ENCODE measurements at regions not wholly inside any gene's neighbourhood (a gene's known extent, or its start where the extent isn't known, plus 50 kb on each side); places are given as distances from the start of the nearest gene placed in this dataset.

GRCh38 chr18:7169601-7170000 lies 52.0 kb upstream of the LAMA1 start:
- H4K20me1 ChIP-seq (ENCODE audit: insufficient read depth, low read length), result no peaks in the 10 kb centered on the region
- no peak overlapping the region for H3K4me2 ChIP-seq (ENCODE audit: low read depth, low read length)
- H3K79me2 ChIP-seq (ENCODE audit: insufficient read depth, low read length), result no peaks in the 10 kb centered on the region
- no peak for FAIRE-seq
- H3K9me3 ChIP-seq (ENCODE audit: low read length), result no peaks in the 10 kb centered on the region
- no peak overlapping the region for H3K9ac ChIP-seq (ENCODE audit: insufficient read depth, low read depth, low read length)
- ChIA-PET CTCF (ENCODE audit: low intra/inter-chr PET ratio, low total read pairs) (no interaction called here), POLR2A (no interaction called here)
- peaks cover 0 to 7% of the 10 kb centered on the region in 2 experiments; a peak in 2 of 5 replicates for H3K27me3 ChIP-seq (ENCODE audit: control insufficient read depth in 1 of 2, insufficient read depth in 2 of 2, low read length in 2 of 2)
- H2AFZ ChIP-seq (ENCODE audit: low read length), result no peak overlapping the region
- H3K4me3 ChIP-seq (replicated peaks in 1 of 3; ENCODE audit: insufficient read depth in 1 of 3, low read depth in 2 of 3, low read length in 3 of 3), result no peak overlapping the region
- intact Hi-C loops (cut with micrococcal nuclease; ENCODE audit: unreplicated experiment) (no loop called here), in situ Hi-C loops (cut with HindIII; ENCODE audit: extremely low pct_ligation_motif_present, low pct_unique_long_range_greater_than_20kb) (loop anchor here (25.0 kb wide), 1 partner anchor 132 kb away; no protein-coding TSS in a partner anchor)
- BruUV-seq (replicated peaks), result no TSS peak
- H3K4me1 ChIP-seq (ENCODE audit: insufficient read depth, low read length), result no peaks in the 10 kb centered on the region
- WGBS (ENCODE audit: low lambda C conversion rate), result 70% methylated on average over 2 of the region's 11 CpGs
- DNase-seq (ENCODE audit: low spot score), result no peak
- H3K27ac ChIP-seq (ENCODE audit: extremely low read length, insufficient read depth, low read length), result no peak overlapping the region
- ATAC-seq, result no peak
- no peaks in the 10 kb centered on the region for H3K36me3 ChIP-seq (replicated peaks in 1 of 2; ENCODE audit: control insufficient read depth in 1 of 2, insufficient read depth in 2 of 2, low read length in 2 of 2)
- TF ChIP-seq CHCHD3 (CRISPR knock-in tag; IDR thresholded peaks at IDR 0.05) (no peak), ZNF747 (CRISPR knock-in tag; IDR thresholded peaks at IDR 0.05; ENCODE audit: borderline replicate concordance) (no peak), IRF9 (CRISPR knock-in tag; IDR thresholded peaks at IDR 0.05; ENCODE audit: borderline replicate concordance) (no peak), ZNF709 (CRISPR knock-in tag; IDR thresholded peaks at IDR 0.05) (no peak), HNF4G (IDR thresholded peaks at IDR 0.05; ENCODE audit: borderline replicate concordance, low read depth, low read length) (no peak), HNF4G (CRISPR knock-in tag; IDR thresholded peaks at IDR 0.05; ENCODE audit: borderline replicate concordance, low read depth) (no peak), ZNF33A (CRISPR knock-in tag; IDR thresholded peaks at IDR 0.05; ENCODE audit: borderline replicate concordance) (no peak), ZNF790 (CRISPR knock-in tag; IDR thresholded peaks at IDR 0.05; ENCODE audit: borderline replicate concordance) (no peak), RFX5 (IDR thresholded peaks at IDR 0.05; ENCODE audit: low read depth, low read length) (no peak), AGO2 (optimal IDR thresholded peaks at IDR 0.05; ENCODE audit: low read depth, low read length) (no peak), ZNF781 (CRISPR knock-in tag; IDR thresholded peaks at IDR 0.05; ENCODE audit: borderline replicate concordance, not compliant biosample characterization) (no peak), GRHL1 (CRISPR knock-in tag; conservative IDR thresholded peaks at IDR 0.05) (no peak), ZNF619 (CRISPR knock-in tag; IDR thresholded peaks at IDR 0.05) (no peak), KLF11 (CRISPR knock-in tag; IDR thresholded peaks at IDR 0.05) (no peak), CEBPZ (IDR thresholded peaks at IDR 0.05; ENCODE audit: low read length) (no peak), PRDM10 (CRISPR knock-in tag; IDR thresholded peaks at IDR 0.05; ENCODE audit: low read depth) (no peak)
